Muscle of leg (tissue), 3 donors: ENCODE measurements at regions not wholly inside any gene's neighbourhood (a gene's known extent, or its start where the extent isn't known, plus 50 kb on each side); places are given as distances from the start of the nearest gene placed in this dataset.

ENCODE experiments used
- DNase-seq: peaks from one replicate; pipeline ENCODE4 v3.0.0; 2013
- H3K27ac ChIP-seq: one replicate; pipeline ENCODE4 v1.5.1; 2013; ENCODE audit warnings: mild to moderate bottlenecking, low read length, control low read depth
- H3K27me3 ChIP-seq: one replicate; pipeline ENCODE4 v1.6.1; 2013; ENCODE audit warnings: low read length; ENCODE audit not compliant: control insufficient read depth, insufficient read depth
- H3K36me3 ChIP-seq: one replicate; pipeline ENCODE4 v1.6.1; 2013; ENCODE audit warnings: low read length; ENCODE audit not compliant: control insufficient read depth, insufficient read depth
- H3K4me1 ChIP-seq: one replicate; pipeline ENCODE4 v1.6.1; 2013; ENCODE audit warnings: low read length; ENCODE audit not compliant: control insufficient read depth, insufficient read depth
- H3K4me3 ChIP-seq: one replicate; pipeline ENCODE4 v1.5.1; 2013; ENCODE audit warnings: low read length, control low read depth
- H3K9me3 ChIP-seq: replicated peaks from 2 replicates; pipeline ENCODE4 v1.6.1; 2013; ENCODE audit warnings: low read depth, low read length; ENCODE audit not compliant: control insufficient read depth
- WGBS: methylation state at CpG from one replicate; pipeline ENCODE4 v1.1.5; 2013; ENCODE audit warnings: missing lambda C conversion rate; ENCODE audit not compliant: insufficient coverage; 5-methylcytosine and 5-hydroxymethylcytosine counted together

- Histone ChIP-seq H3K27me3 (peaks cover 2% of the 10 kb centered on the region), H3K36me3 (no peaks in the 10 kb centered on the region), H3K9me3 (no peaks in the 10 kb centered on the region), H3K4me1 (no peaks in the 10 kb centered on the region), H3K4me3 (no peak overlapping the region), H3K27ac (no peak overlapping the region)
- DNase-seq, result no peak
These were observed 82.3 kb downstream of the RASSF10 start for GRCh38 chr11:13091373-13091772.

- H3K27me3 ChIP-seq, result peaks cover 2% of the 10 kb centered on the region
- no peaks in the 10 kb centered on the region for H3K9me3 ChIP-seq
- no peak overlapping the region for H3K4me3 ChIP-seq
- no peak overlapping the region for H3K27ac ChIP-seq
- WGBS, result 71% methylated on average over 1 of the region's 1 CpG
- no peaks in the 10 kb centered on the region for H3K4me1 ChIP-seq
- no peaks in the 10 kb centered on the region for H3K36me3 ChIP-seq
- DNase-seq, result no peak
These were observed 82.7 kb downstream of the RASSF10 start for GRCh38 chr11:13091804-13092203.

GRCh38 chr11:13094930-13095687, 86.0 kb downstream of the RASSF10 start:
- Histone ChIP-seq H3K9me3 (no peaks in the 10 kb centered on the region), H3K27me3 (peaks cover 2% of the 10 kb centered on the region), H3K36me3 (no peaks in the 10 kb centered on the region), H3K27ac (no peak overlapping the region), H3K4me3 (no peak overlapping the region), H3K4me1 (no peaks in the 10 kb centered on the region)
- DNase-seq, result no peak
- WGBS, result no CpG with 5 or more reads among the region's 6 CpGs

GRCh38 chr11:13098063-13098462, 88.9 kb downstream of the RASSF10 start:
- peak; percentile 29 for DNase-seq
- Histone ChIP-seq H3K4me1 (no peaks in the 10 kb centered on the region), H3K9me3 (no peaks in the 10 kb centered on the region), H3K36me3 (no peaks in the 10 kb centered on the region), H3K27me3 (no peaks in the 10 kb centered on the region), H3K4me3 (no peak overlapping the region), H3K27ac (no peak overlapping the region)
- WGBS, result 44% methylated on average over 3 of the region's 3 CpGs

- no CpG with 5 or more reads among the region's 3 CpGs for WGBS
- Histone ChIP-seq H3K9me3 (no peaks in the 10 kb centered on the region), H3K27ac (no peak overlapping the region), H3K4me1 (no peaks in the 10 kb centered on the region), H3K27me3 (no peaks in the 10 kb centered on the region), H3K4me3 (no peak overlapping the region), H3K36me3 (no peaks in the 10 kb centered on the region)
- DNase-seq, result no peak
These were observed 89.6 kb downstream of the RASSF10 start for GRCh38 chr11:13098616-13099289.

GRCh38 chr11:13101644-13102512, 92.8 kb downstream of the RASSF10 start:
- no peak overlapping the region for H3K4me3 ChIP-seq
- no peaks in the 10 kb centered on the region for H3K36me3 ChIP-seq
- no peaks in the 10 kb centered on the region for H3K9me3 ChIP-seq
- H3K27ac ChIP-seq, result no peak overlapping the region
- no peaks in the 10 kb centered on the region for H3K27me3 ChIP-seq
- H3K4me1 ChIP-seq, result peaks cover 12% of the 10 kb centered on the region
- WGBS, result 50% methylated on average over 2 of the region's 5 CpGs
- no peak for DNase-seq

- no peak for DNase-seq
- no CpG with 5 or more reads among the region's 2 CpGs for WGBS
- no peak overlapping the region for H3K27ac ChIP-seq
- H3K9me3 ChIP-seq, result no peaks in the 10 kb centered on the region
- H3K27me3 ChIP-seq, result no peaks in the 10 kb centered on the region
- peaks cover 12% of the 10 kb centered on the region for H3K4me1 ChIP-seq
- H3K4me3 ChIP-seq, result no peak overlapping the region
- H3K36me3 ChIP-seq, result no peaks in the 10 kb centered on the region
These were observed 93.4 kb downstream of the RASSF10 start for GRCh38 chr11:13102513-13102840.

GRCh38 chr11:13102865-13103539, 93.9 kb downstream of the RASSF10 start:
- H3K36me3 ChIP-seq, result no peaks in the 10 kb centered on the region
- H3K4me3 ChIP-seq, result no peak overlapping the region
- no peak for DNase-seq
- H3K9me3 ChIP-seq, result no peaks in the 10 kb centered on the region
- WGBS, result 100% methylated on average over 1 of the region's 5 CpGs
- peaks cover 12% of the 10 kb centered on the region for H3K4me1 ChIP-seq
- no peak overlapping the region for H3K27ac ChIP-seq
- no peaks in the 10 kb centered on the region for H3K27me3 ChIP-seq

GRCh38 chr11:13103962-13104554, 94.9 kb downstream of the RASSF10 start:
- H3K9me3 ChIP-seq, result peaks cover 3% of the 10 kb centered on the region
- DNase-seq, result no peak
- no peaks in the 10 kb centered on the region for H3K36me3 ChIP-seq
- no peaks in the 10 kb centered on the region for H3K27me3 ChIP-seq
- H3K4me1 ChIP-seq, result peaks cover 12% of the 10 kb centered on the region
- no peak overlapping the region for H3K4me3 ChIP-seq
- no peak overlapping the region for H3K27ac ChIP-seq
- 0% methylated on average over 1 of the region's 2 CpGs for WGBS
